GM23248 (cell line): ENCODE measurements at regions not wholly inside any gene's neighbourhood (a gene's known extent, or its start where the extent isn't known, plus 50 kb on each side); places are given as distances from the start of the nearest gene placed in this dataset.

Experiments used
- EZH2 ChIP-seq: fragments of 200-600 bp; sonication (generic); IDR thresholded peaks from 2 replicates; pipeline ENCODE4 v1.6.1; 2018; ENCODE audit warnings: antibody characterized with exemption, mild to moderate bottlenecking; ENCODE audit not compliant: insufficient read depth, poor library complexity, severe bottlenecking
- EZH2phosphoT487 ChIP-seq: fragments of 200-600 bp; sonication (generic); IDR thresholded peaks from 2 replicates; pipeline ENCODE4 v1.6.1; 2018; ENCODE audit warnings: antibody characterized with exemption, moderate library complexity, mild to moderate bottlenecking, low read depth; ENCODE audit not compliant: insufficient read depth

DNA sequence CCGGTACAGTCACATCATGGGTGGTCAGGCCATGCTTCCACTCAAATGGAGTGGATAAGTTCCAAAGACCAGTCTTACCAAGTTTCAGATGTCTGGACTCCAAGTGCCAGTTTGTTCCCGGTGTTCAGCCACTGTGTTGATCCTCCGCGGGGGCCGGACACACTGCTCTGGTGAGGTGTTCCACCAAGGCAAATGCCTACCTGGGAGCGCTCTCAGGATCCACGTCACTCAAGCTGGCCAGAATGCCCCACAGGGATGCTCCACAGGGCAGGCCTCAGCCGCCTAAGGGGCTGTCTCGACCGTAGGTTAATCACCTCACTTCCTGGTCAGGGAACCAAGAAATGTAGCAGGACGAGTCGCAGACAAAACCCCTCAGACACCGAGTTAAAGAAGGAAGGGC is 258.0 kb upstream of the GRID2 start:
- TF ChIP-seq EZH2phosphoT487 (no peak), EZH2 (no peak)
